ENCODE measurements at regions not wholly inside any gene's neighbourhood (a gene's known extent, or its start where the extent isn't known, plus 50 kb on each side); places are given as distances from the start of the nearest gene placed in this dataset.
"Not testable (repeated sequence)": the region's sequence is repeated elsewhere in the genome, so short reads cannot be mapped to it uniquely, and the experiment has no call there.

GRCh38 chr6:141046496-141046895 is 1086.2 kb upstream of the GJE1 start:
- TF ChIP-seq, protein P1, sequence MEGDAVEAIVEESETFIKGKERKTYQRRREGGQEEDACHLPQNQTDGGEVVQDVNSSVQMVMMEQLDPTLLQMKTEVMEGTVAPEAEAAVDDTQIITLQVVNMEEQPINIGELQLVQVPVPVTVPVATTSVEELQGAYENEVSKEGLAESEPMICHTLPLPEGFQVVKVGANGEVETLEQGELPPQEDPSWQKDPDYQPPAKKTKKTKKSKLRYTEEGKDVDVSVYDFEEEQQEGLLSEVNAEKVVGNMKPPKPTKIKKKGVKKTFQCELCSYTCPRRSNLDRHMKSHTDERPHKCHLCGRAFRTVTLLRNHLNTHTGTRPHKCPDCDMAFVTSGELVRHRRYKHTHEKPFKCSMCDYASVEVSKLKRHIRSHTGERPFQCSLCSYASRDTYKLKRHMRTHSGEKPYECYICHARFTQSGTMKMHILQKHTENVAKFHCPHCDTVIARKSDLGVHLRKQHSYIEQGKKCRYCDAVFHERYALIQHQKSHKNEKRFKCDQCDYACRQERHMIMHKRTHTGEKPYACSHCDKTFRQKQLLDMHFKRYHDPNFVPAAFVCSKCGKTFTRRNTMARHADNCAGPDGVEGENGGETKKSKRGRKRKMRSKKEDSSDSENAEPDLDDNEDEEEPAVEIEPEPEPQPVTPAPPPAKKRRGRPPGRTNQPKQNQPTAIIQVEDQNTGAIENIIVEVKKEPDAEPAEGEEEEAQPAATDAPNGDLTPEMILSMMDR (IDR thresholded peaks at IDR 0.05; ENCODE audit: insufficient read depth, low read length, poor library complexity, severe bottlenecking) = not testable (repeated sequence)
- TF ChIP-seq EZH2phosphoT487 (conservative IDR thresholded peaks at IDR 0.05; ENCODE audit: low read length) = not testable (repeated sequence)
